Colonic mucosa (tissue), 4 donors: ENCODE measurements at regions not wholly inside any gene's neighbourhood (a gene's known extent, or its start where the extent isn't known, plus 50 kb on each side); places are given as distances from the start of the nearest gene placed in this dataset.
A peak's percentile ranks its signal among the peaks of the same experiment; 100 is the strongest.

Source experiments
- DNase-seq: peaks from one replicate; pipeline ENCODE4 v3.0.0-alpha.2; 2020
- H3K27ac ChIP-seq: fragments of 200-600 bp; one replicate; pipeline ENCODE4 v1.8.0; 2021
- H3K27me3 ChIP-seq: fragments of 200-600 bp; one replicate; pipeline ENCODE4 v1.8.0; 2021
- H3K36me3 ChIP-seq: fragments of 200-600 bp; one replicate; pipeline ENCODE4 v1.8.0; 2021
- H3K4me1 ChIP-seq: fragments of 200-600 bp; one replicate; pipeline ENCODE4 v1.8.0; 2021; ENCODE audit warnings: mild to moderate bottlenecking
- H3K4me3 ChIP-seq: fragments of 200-600 bp; one replicate; pipeline ENCODE4 v1.8.0; 2021
- H3K9ac ChIP-seq, 2 donors: one replicate each; pipeline ENCODE4 v1.7.0; 2013; ENCODE audit warnings: control low read depth in 2 of 2, low read depth in 2 of 2, low read length in 2 of 2
- H3K9me3 ChIP-seq: fragments of 200-600 bp; one replicate; pipeline ENCODE4 v1.8.0; 2021
- intact Hi-C: fragments of 100-400 bp; cut with DNase I; formaldehyde crosslinking; loops from one replicate; pipeline ENCODE4 v1.14.1; 2022
- TF ChIP-seq, protein P1 (sequence below): fragments of 200-600 bp; IDR thresholded peaks from one replicate; pipeline ENCODE4 v1.8.0; 2022; ENCODE audit warnings: antibody characterized with exemption, mild to moderate bottlenecking
- donor health status: healthy.
- donor health status: DM: no; HTN: no; CAD: no.
- donor health status: DM: no; HTN: no; CAD: no.

DNA sequence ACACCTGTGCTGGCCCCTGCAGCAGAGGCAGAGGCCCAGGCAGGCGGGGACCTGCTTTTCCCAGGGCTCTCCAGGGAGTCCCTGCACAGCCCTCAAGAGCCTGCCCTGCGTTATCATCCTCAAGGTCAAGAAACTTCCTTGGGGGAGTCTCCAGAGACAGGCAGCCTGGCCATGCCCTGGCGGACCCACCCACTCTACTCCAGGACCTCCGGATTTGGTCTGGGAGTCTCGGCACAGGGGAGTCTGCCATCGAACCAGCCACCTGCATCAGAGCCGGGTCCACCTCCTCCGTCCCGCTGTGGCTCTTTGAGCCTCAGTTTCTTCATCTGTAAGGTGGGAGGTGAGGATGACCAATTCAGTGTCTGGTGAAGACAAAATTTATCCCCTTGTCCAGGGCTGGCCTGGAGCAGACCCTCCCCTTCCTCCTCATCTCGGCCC is 75.3 kb upstream of the TNRC6C start:
- no peak for DNase-seq
- H3K27me3 ChIP-seq = peaks cover 17% of the 10 kb centered on the region
- H3K9me3 ChIP-seq = no peaks in the 10 kb centered on the region
- H3K36me3 ChIP-seq = no peaks in the 10 kb centered on the region
- no peak overlapping the region for H3K9ac ChIP-seq
- intact Hi-C loops = no loop called here
- TF ChIP-seq, protein P1, sequence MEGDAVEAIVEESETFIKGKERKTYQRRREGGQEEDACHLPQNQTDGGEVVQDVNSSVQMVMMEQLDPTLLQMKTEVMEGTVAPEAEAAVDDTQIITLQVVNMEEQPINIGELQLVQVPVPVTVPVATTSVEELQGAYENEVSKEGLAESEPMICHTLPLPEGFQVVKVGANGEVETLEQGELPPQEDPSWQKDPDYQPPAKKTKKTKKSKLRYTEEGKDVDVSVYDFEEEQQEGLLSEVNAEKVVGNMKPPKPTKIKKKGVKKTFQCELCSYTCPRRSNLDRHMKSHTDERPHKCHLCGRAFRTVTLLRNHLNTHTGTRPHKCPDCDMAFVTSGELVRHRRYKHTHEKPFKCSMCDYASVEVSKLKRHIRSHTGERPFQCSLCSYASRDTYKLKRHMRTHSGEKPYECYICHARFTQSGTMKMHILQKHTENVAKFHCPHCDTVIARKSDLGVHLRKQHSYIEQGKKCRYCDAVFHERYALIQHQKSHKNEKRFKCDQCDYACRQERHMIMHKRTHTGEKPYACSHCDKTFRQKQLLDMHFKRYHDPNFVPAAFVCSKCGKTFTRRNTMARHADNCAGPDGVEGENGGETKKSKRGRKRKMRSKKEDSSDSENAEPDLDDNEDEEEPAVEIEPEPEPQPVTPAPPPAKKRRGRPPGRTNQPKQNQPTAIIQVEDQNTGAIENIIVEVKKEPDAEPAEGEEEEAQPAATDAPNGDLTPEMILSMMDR = no peak
- peak overlapping the region; percentile 33 for H3K27ac ChIP-seq
- H3K4me1 ChIP-seq = no peaks in the 10 kb centered on the region
- H3K4me3 ChIP-seq = no peak overlapping the region

DNA sequence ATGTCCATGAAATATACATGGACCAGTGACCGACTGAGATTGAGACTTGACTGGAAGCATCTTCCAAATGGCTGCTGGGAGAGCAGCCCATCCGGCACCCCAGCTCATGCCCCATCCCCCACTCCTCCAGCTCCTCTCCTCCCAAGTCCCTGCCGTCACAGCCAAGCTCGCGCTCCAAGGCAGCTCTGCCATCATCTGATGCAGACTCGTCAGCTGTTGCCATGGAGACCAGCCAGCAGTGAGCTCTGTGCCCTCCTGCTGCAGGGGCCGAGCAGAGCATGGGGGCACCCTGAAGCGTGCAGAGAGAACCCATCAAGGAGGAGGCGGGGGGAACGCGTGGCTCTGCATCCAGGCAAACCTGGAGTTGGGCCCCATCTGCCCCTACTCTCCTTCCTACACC is 74.5 kb upstream of the TNRC6C start:
- Histone ChIP-seq H3K9me3 (no peaks in the 10 kb centered on the region), H3K9ac (no peak overlapping the region), H3K27ac (no peak overlapping the region), H3K4me3 (no peak overlapping the region), H3K4me1 (no peaks in the 10 kb centered on the region), H3K27me3 (peaks cover 17% of the 10 kb centered on the region), H3K36me3 (no peaks in the 10 kb centered on the region)
- intact Hi-C loops = no loop called here
- TF ChIP-seq, protein P1 = no peak
- no peak for DNase-seq

DNA sequence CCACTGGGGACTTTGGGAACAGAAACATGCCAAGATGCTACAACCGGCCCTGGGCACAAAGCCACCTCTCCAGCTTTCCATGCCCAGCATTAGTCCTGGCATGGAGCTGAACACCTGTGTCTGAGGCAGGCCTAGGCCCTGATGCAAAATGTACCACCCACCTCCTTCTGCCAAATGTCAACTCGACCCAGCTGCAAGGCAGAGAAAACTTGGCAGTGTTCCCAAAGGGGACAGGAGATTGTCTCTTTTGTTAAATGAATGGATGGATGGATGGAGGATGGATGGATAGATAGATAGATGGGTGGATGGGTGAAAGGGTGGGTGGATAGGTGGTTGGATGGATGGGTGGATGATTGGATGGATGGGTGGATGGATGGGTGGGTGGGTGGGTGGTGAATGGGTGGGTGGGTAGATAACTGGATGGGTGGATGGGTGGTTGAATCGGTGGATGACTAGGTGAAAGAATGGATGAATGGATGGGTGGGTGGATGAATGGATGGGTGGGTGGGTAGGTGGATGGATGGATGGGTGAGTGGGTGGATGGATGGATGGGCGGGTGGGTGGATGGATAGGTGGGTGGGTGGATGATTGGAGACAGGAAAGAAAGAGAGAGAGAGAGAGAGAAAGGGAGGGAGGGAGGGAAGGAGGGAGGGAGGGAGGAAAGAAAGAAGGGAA is 73.4 kb upstream of the TNRC6C start:
- intact Hi-C loops = no loop called here
- H3K4me3 ChIP-seq = no peak overlapping the region
- H3K4me1 ChIP-seq = no peaks in the 10 kb centered on the region
- TF ChIP-seq, protein P1 = no peak
- no peaks in the 10 kb centered on the region for H3K9me3 ChIP-seq
- peaks cover 17% of the 10 kb centered on the region for H3K27me3 ChIP-seq
- H3K27ac ChIP-seq = no peak overlapping the region
- H3K36me3 ChIP-seq = no peaks in the 10 kb centered on the region
- DNase-seq = no peak
- no peak overlapping the region for H3K9ac ChIP-seq

DNA sequence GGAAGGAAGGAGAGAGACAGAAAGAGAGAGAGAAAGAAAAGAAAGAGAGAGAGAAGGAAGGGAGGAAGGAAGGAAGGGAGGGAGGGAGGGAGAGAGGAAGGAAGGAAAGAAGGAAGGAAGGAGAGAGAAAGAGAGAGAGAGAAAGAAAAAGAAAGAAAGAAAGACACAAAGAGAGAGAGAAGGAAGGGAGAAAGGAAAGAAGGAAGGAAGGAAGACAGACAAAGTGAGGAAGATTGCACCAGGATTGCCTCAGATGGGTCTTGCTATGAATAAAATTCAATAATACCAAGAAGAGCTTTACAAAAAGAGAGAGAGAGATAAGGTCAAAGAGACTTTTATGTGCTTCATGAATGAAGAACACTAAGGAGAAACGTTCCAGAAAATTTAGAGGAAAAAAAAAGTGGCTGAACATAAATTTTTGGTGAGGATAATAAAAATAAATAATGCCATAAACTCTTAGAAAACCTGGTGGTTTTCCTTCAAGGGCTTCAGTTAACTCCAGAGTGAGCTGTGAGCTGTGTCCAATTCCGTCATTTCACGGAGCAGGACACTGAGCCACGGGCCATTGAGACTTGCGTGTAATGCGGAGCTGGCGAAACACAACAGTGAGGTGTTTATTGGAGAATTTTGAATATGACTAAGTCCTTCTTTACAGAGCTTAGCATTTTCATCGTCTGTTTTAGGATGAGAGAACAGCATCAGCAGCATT is 72.7 kb upstream of the TNRC6C start:
- Histone ChIP-seq H3K27ac (no peak overlapping the region), H3K9ac (no peak overlapping the region), H3K4me3 (no peak overlapping the region), H3K27me3 (peaks cover 17% of the 10 kb centered on the region), H3K9me3 (no peaks in the 10 kb centered on the region), H3K36me3 (no peaks in the 10 kb centered on the region), H3K4me1 (no peaks in the 10 kb centered on the region)
- DNase-seq = no peak
- TF ChIP-seq, protein P1 = no peak
- intact Hi-C loops = no loop called here

DNA sequence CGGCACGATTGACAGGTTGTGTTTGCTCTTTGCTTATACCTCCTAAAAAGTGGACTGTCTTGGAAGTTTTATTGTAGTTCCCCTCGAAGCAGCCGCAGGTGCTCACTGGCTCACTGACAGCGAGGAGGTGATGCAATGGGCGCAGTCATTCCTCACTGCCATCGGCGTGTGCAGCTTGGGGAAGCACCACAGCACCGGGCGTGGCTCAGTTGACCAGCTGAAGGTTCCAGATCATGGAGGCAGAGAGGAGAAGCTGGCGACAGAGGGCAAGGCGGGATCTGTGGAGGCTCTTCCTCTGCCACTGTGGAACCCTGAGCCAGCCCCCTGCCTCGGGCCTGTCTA is 72.1 kb upstream of the TNRC6C start:
- no peaks in the 10 kb centered on the region for H3K4me1 ChIP-seq
- no peak overlapping the region for H3K9ac ChIP-seq
- H3K27ac ChIP-seq = no peak overlapping the region
- peaks cover 17% of the 10 kb centered on the region for H3K27me3 ChIP-seq
- H3K36me3 ChIP-seq = no peaks in the 10 kb centered on the region
- peak; percentile 27 for DNase-seq
- TF ChIP-seq, protein P1 = no peak
- no peak overlapping the region for H3K4me3 ChIP-seq
- H3K9me3 ChIP-seq = no peaks in the 10 kb centered on the region
- intact Hi-C loops = no loop called here
